ENCODE measurements at regions not wholly inside any gene's neighbourhood (a gene's known extent, or its start where the extent isn't known, plus 50 kb on each side); places are given as distances from the start of the nearest gene placed in this dataset.

GRCh38 chr13:59459972-59460371 is 703.8 kb downstream of the DIAPH3 start:
- Histone ChIP-seq H3K27ac (ENCODE audit: low read depth in 2 of 2, low read length in 1 of 2) (peak overlapping the region; percentile 68 to 88), H2AFZ (ENCODE audit: low read depth) (no peak overlapping the region), H3K4me2 (peak overlapping the region; percentile 67; the same call in 1 of the 2 replicates), H3K9me2 (no peaks in the 10 kb centered on the region), H3K27me3 (ENCODE audit: insufficient read depth) (no peaks in the 10 kb centered on the region), H4K20me1 (ENCODE audit: insufficient read depth) (no peaks in the 10 kb centered on the region), H3K4me1 (ENCODE audit: control insufficient read depth in 1 of 2, insufficient read depth in 2 of 2, low read depth in 1 of 2, low read length in 1 of 2) (peaks cover 13 to 15% of the 10 kb centered on the region in 2 experiments; a peak in 3 of 4 replicates), H3K36me3 (replicated peaks in 1 of 2; ENCODE audit: control insufficient read depth in 1 of 2, insufficient read depth in 2 of 2, low read length in 1 of 2) (no peaks in the 10 kb centered on the region), H3F3A (replicated peaks; ENCODE audit: insufficient read depth) (peaks cover 16% of the 10 kb centered on the region), H3K79me2 (ENCODE audit: insufficient read depth) (no peaks in the 10 kb centered on the region), H3K9ac (0 out of 2 replicates have a peak overlapping the region, but pooled peaks have one; percentile 73), H3K9me3 (no peaks in the 10 kb centered on the region), H3K4me3 (ENCODE audit: low read depth in 2 of 2, low read length in 1 of 2) (no peak overlapping the region)
- no peak for TF ChIP-seq NFIC (IDR thresholded peaks at IDR 0.05; ENCODE audit: borderline replicate concordance)
- TF ChIP-seq, protein P1, sequence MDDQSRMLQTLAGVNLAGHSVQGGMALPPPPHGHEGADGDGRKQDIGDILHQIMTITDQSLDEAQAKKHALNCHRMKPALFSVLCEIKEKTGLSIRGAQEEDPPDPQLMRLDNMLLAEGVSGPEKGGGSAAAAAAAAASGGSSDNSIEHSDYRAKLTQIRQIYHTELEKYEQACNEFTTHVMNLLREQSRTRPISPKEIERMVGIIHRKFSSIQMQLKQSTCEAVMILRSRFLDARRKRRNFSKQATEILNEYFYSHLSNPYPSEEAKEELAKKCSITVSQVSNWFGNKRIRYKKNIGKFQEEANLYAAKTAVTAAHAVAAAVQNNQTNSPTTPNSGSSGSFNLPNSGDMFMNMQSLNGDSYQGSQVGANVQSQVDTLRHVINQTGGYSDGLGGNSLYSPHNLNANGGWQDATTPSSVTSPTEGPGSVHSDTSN (IDR thresholded peaks at IDR 0.05) = peak; percentile 34; the same call in 1 of the 2 replicates
- TF ChIP-seq, protein P2, sequence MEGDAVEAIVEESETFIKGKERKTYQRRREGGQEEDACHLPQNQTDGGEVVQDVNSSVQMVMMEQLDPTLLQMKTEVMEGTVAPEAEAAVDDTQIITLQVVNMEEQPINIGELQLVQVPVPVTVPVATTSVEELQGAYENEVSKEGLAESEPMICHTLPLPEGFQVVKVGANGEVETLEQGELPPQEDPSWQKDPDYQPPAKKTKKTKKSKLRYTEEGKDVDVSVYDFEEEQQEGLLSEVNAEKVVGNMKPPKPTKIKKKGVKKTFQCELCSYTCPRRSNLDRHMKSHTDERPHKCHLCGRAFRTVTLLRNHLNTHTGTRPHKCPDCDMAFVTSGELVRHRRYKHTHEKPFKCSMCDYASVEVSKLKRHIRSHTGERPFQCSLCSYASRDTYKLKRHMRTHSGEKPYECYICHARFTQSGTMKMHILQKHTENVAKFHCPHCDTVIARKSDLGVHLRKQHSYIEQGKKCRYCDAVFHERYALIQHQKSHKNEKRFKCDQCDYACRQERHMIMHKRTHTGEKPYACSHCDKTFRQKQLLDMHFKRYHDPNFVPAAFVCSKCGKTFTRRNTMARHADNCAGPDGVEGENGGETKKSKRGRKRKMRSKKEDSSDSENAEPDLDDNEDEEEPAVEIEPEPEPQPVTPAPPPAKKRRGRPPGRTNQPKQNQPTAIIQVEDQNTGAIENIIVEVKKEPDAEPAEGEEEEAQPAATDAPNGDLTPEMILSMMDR (IDR thresholded peaks at IDR 0.05) = no peak
- peak; percentile 44; the same call in 1 of the 2 replicates for TF ChIP-seq YY1 (IDR thresholded peaks at IDR 0.05; ENCODE audit: low read depth)
- no peak for TF ChIP-seq GABPA (IDR thresholded peaks at IDR 0.05; ENCODE audit: low read depth)
- peak in 1 of 2 experiments; percentile 57; a peak in 1 of 4 replicates for TF ChIP-seq EP300 (IDR thresholded peaks at IDR 0.05; ENCODE audit: borderline replicate concordance in 1 of 2, low read depth in 1 of 2, low read length in 1 of 2)
- TF ChIP-seq IRF3 (IDR thresholded peaks at IDR 0.05; ENCODE audit: low read depth, low read length) = no peak
- no peak for TF ChIP-seq FOXJ3 (CRISPR knock-in tag; IDR thresholded peaks at IDR 0.05)
- no peak for TF ChIP-seq FOSL2 (IDR thresholded peaks at IDR 0.05; ENCODE audit: borderline replicate concordance, low read depth)
- TF ChIP-seq JUND (IDR thresholded peaks at IDR 0.05) = no peak
- no peak for TF ChIP-seq NRF1 (IDR thresholded peaks at IDR 0.05; ENCODE audit: low read depth, low read length)
- TF ChIP-seq, protein P3, sequence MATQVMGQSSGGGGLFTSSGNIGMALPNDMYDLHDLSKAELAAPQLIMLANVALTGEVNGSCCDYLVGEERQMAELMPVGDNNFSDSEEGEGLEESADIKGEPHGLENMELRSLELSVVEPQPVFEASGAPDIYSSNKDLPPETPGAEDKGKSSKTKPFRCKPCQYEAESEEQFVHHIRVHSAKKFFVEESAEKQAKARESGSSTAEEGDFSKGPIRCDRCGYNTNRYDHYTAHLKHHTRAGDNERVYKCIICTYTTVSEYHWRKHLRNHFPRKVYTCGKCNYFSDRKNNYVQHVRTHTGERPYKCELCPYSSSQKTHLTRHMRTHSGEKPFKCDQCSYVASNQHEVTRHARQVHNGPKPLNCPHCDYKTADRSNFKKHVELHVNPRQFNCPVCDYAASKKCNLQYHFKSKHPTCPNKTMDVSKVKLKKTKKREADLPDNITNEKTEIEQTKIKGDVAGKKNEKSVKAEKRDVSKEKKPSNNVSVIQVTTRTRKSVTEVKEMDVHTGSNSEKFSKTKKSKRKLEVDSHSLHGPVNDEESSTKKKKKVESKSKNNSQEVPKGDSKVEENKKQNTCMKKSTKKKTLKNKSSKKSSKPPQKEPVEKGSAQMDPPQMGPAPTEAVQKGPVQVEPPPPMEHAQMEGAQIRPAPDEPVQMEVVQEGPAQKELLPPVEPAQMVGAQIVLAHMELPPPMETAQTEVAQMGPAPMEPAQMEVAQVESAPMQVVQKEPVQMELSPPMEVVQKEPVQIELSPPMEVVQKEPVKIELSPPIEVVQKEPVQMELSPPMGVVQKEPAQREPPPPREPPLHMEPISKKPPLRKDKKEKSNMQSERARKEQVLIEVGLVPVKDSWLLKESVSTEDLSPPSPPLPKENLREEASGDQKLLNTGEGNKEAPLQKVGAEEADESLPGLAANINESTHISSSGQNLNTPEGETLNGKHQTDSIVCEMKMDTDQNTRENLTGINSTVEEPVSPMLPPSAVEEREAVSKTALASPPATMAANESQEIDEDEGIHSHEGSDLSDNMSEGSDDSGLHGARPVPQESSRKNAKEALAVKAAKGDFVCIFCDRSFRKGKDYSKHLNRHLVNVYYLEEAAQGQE (IDR thresholded peaks at IDR 0.05; ENCODE audit: low read depth, low read length) = no peak
- no peak for TF ChIP-seq RFX5 (IDR thresholded peaks at IDR 0.05; ENCODE audit: low read length)
- TF ChIP-seq SIN3A (IDR thresholded peaks at IDR 0.05; ENCODE audit: borderline replicate concordance, low read depth, low read length) = no peak
- TF ChIP-seq FOXM1 (IDR thresholded peaks at IDR 0.05; ENCODE audit: low read depth) = no peak
- TF ChIP-seq RAD21 (IDR thresholded peaks at IDR 0.05; ENCODE audit: low read length) = no peak
- TF ChIP-seq TCF12 (IDR thresholded peaks at IDR 0.05) = peak; percentile 90
- no peak for DNase-seq
- 72% methylated on average over 2 of the region's 2 CpGs for WGBS (ENCODE audit: low lambda C conversion rate)
- CTCF ChIA-PET = interaction anchor here (1.9 kb wide), 1 partner anchor 11 kb away, joined by 4 read pairs; no protein-coding TSS in a partner anchor
- POLR2A ChIA-PET = no interaction called here
